Activated CD4-positive, alpha-beta T cell treated with anti-CD3 and anti-CD28 coated beads for 48 hours (primary cell): ENCODE measurements at regions not wholly inside any gene's neighbourhood (a gene's known extent, or its start where the extent isn't known, plus 50 kb on each side); places are given as distances from the start of the nearest gene placed in this dataset.

ENCODE experiments used
- DNase-seq: peaks from one replicate; pipeline ENCODE4 v3.0.0-alpha.2; 2020

DNA sequence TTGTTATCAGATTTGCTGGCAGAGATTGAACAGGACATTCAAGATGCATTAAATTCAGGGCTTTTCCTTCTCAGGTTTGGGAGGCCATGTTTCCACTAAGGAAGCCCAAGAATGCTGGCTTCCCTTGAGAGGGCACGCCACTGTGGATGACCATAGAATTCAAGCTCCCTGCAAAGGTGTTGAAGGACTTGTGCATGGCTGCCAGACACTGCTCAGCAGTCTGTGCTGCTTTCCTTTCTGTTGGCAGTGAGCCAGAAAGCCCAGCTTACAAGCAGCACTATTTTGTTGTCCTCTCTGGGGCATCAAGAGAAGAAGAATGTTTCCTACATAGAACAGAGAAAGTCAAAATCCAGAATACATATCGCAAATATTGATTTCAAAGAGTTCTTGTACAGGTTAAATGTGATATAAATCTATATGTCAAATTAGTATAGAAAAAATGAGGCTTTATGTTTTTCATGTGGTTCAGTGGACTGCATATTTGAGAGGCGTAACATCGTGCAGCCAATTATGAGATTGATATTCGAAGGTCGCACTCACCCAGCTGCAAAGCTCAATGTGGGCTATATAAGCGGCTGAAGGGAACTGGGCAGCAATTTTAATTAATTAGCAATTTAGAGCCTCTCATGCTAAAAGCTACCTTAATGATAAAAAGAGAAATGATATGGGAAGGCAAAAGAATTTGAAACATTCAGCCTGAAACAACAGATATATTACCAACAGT is 103.1 kb upstream of the ISL1 start:
- no peak for DNase-seq

- no peak for DNase-seq
These were observed 97.2 kb upstream of the ISL1 start for GRCh38 chr5:51286046-51286445.

GRCh38 chr5:51302343-51302742 is 80.9 kb upstream of the ISL1 start:
- no peak for DNase-seq

- no peak for DNase-seq
These were observed 56.4 kb upstream of the ISL1 start for GRCh38 chr5:51326844-51327243.
